ENCODE measurements at regions not wholly inside any gene's neighbourhood (a gene's known extent, or its start where the extent isn't known, plus 50 kb on each side); places are given as distances from the start of the nearest gene placed in this dataset.
"Not testable (repeated sequence)": the region's sequence is repeated elsewhere in the genome, so short reads cannot be mapped to it uniquely, and the experiment has no call there.

GRCh38 chr6:145547594-145548335 is 187.6 kb downstream of the EPM2A start:
- DNase-seq, result no peak

- no peak for DNase-seq
These were observed 186.2 kb downstream of the EPM2A start for GRCh38 chr6:145548933-145549648.

- no peak for DNase-seq
These were observed 184.2 kb downstream of the EPM2A start for GRCh38 chr6:145551164-145551563.

DNA sequence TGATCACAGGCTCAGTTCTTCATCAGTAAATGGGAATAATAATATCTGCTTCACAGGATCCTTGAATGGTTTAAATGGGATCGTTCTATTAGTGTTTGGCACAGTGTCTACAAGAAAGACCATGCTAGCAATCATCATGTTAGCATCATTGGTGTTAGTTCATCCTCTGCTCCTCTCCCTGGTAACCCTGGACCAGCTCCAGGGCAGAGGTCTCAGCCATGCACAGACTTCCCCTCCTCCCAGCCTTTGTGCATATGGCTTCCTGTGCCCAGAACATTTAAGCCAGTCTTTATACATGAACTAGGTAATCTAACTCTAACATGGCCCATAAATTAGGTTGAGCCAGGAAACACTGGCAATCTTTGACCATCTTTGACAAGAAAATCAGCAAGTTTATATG is 180.2 kb downstream of the EPM2A start:
- DNase-seq, result no peak

DNA sequence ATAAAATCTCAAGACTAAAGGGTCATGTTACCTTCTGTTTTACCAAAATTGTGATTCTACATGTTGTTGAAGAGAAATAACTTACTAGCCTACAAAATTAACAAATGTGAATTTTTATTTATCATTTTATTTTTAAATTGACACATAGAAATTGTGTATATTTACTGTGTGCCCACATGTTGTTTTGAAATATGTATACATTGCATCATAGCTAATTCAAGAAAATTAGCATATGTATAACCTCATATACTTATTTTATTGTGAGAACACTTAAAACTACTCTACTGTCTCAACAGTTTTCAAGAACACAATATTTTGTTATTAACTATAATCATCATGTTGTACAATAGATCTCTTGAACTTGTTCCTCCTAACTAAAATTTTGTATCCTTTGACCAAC is 177.8 kb downstream of the EPM2A start:
- DNase-seq, result no peak

DNA sequence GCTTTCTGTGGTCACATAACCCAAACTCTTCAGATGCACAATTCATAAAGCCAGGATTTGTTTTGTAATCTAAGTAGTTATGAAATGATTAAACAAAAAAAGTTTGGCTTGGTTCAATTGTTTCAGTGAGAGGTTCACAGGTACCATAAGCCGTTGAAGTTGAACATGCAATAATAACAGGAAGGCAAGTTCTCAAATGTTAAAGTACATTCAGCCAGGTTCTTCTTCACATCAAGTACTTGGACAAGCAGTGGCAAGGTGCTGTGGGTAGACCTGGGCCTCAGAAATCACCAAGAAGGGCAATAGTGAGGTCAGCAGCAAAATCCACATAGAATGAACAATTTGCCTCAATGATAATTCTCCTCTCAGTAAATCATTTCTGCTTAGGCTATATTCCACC is 175.5 kb downstream of the EPM2A start:
- no peak for DNase-seq

DNA sequence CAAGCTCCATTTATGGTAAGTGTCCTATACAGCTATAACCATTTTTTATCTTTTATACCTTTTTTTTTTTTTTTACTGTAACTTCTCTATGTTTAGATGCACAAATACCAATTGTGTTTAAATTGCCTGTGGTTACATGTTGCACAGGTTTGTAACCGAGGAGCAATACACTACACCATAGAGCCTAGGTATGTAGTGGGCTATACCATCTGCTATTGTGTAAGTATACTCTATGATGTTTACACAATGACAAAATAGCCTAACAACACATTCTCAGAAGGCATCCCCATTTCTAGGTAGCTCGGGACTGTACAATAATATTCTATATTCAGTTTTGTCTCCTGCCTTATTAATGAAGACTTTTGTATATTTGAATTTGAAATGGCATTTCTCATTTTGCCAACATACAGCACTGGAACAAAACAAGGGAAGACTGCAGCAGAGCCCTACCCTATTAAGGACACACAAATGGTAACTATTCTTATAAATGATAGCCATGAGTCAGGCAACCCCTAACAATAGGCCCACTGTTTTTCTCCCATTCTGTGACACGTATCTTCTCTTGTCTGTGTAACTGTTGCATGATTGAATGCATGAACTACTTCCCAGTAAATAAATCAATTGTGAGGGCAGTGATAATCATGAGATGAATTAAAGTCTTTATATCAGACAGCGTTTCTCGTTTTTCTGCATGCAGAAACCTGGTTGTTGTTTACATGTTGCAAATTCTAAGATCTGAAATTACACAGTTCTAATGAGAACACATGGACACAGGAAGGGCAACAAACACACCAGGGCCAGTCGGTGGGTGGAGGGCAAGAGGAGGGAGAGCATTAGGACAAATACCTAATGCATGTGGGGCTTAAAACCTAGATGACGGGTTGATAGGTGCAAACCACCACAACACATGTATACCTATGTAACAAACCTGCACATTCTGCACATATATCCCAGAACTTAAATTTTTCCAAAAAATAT is 173.9 kb downstream of the EPM2A start:
- no peak for DNase-seq

DNA sequence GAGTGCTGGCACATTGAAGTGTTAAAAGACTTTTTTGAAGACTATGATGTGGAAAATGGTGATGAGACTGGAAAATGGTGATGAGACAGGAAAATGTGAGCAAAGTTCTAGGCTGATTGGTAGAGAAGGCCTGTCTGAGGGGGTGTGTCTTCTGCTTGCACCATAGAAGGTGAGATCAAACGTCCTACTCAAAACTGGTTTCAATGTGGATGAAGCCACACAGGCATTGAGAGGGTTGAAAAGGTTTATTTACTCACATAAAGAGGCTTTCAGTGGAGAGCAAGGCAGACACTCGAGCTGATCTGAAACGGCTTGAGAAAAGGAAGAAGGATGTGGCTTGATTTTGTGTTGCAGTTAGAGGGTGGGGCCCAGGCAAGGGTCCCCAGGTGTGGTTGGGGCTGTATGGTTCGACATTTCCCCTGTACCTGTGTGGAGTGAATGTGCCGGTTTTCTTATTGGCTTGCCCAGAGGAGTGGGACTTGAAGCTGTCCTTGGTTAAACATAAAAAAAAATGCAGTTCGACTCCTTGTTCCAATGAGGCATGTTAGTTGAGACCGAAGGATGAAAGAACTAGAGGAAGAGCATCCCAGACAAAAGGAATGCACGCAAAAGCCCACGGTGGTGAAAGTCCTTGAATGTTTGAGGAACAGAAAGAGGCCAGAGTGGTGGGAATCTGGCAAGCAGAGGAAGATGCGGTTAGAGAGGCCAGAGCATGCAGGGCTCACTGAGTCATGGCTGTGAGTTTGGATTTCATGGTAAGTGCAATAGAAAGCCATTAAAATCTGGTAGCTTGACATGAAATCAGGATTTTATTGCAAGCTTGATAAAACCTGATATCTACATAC is 172.3 kb downstream of the EPM2A start:
- DNase-seq, result no peak

DNA sequence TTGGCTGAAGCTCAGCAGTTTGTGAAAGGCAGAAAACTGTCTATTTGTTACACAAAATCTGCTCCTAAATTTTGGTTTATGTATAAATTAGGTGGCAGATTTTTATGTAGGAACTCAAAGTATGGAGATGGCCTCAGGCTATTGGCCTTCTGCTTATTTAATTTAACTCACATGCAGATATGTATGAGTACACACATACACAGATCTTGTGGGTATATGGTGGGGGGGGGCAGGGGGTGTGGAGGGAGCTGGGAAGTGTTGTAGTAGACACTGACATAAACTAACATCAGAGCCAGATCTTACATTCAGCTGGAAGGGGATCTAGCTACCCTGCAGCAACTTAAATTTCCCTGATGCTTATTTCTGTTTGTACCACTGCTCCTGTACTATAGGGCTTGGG is 170.8 kb downstream of the EPM2A start:
- DNase-seq, result no peak

GRCh38 chr6:145567684-145568252 is 167.6 kb downstream of the EPM2A start:
- no peak for DNase-seq

GRCh38 chr6:145569140-145569539 is 166.2 kb downstream of the EPM2A start:
- DNase-seq, result no peak

DNA sequence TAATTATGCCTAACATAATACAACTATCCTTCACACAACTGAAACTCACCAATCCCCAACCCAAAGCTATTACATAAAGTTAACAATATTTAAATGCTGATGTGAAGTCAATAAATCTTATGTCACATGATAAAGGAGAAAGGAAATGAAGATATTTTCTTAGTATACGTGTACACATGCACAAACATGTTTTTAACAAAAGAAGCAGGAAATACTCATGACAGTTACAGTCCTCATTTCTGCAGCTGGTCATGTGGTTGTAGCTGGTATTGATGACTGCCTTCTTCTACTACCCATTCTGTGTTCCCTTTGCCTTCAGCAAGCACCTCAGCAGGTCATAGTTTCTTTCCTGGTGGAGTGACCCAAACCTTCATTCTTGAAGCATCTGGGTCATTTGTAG is 165.0 kb downstream of the EPM2A start:
- not testable (repeated sequence) for DNase-seq

DNA sequence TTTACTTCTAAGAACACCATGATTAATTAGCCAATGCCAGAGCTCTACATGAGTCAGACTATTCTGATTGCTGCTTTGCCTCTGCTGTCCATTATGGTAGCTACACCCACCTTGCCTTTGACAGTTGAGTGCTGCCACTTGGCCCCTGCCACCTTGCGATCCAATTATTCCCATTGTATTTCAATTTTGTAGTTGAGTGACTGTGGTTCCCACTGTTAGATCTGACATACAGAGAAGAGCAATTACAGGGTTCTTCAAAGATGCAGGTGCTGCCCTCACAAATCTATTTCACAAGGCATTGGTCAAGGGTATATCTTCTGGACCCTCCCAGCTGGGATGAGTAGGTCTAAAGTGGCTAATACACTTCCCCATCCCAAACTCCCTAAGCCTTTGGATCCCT is 161.1 kb downstream of the EPM2A start:
- DNase-seq, result not testable (repeated sequence)
